HG03135 (cell line): ENCODE measurements at regions not wholly inside any gene's neighbourhood (a gene's known extent, or its start where the extent isn't known, plus 50 kb on each side); places are given as distances from the start of the nearest gene placed in this dataset.

ENCODE experiments used
- ATAC-seq: cut with Tn5 transposase; IDR thresholded peaks from one replicate; pipeline ENCODE4 v1.9.1; 2021; ENCODE audit warnings: mild to moderate bottlenecking, moderate library complexity; ENCODE audit not compliant: unreplicated experiment

GRCh38 chr7:114755856-114756255 lies 166.0 kb upstream of the MDFIC start:
- ATAC-seq = no peak

GRCh38 chr7:114758661-114759227 lies 163.2 kb upstream of the MDFIC start:
- no peak for ATAC-seq

GRCh38 chr7:114759347-114760062 lies 162.4 kb upstream of the MDFIC start:
- no peak for ATAC-seq

- no peak for ATAC-seq
Observed at GRCh38 chr7:114760477-114760876, 161.4 kb upstream of the MDFIC start.

- no peak for ATAC-seq
Observed at GRCh38 chr7:114761973-114762372, 159.9 kb upstream of the MDFIC start.

GRCh38 chr7:114765331-114766040 lies 156.4 kb upstream of the MDFIC start:
- ATAC-seq = no peak

GRCh38 chr7:114766041-114766356 lies 155.9 kb upstream of the MDFIC start:
- no peak for ATAC-seq

- ATAC-seq = no peak
Observed at GRCh38 chr7:114777288-114777687, 144.6 kb upstream of the MDFIC start.

GRCh38 chr7:114783508-114783907 lies 138.4 kb upstream of the MDFIC start:
- ATAC-seq = no peak

- no peak for ATAC-seq
Observed at GRCh38 chr7:114784177-114784576, 137.7 kb upstream of the MDFIC start.

GRCh38 chr7:114784746-114785145 lies 137.1 kb upstream of the MDFIC start:
- ATAC-seq = no peak

GRCh38 chr7:114785496-114785895 lies 136.4 kb upstream of the MDFIC start:
- ATAC-seq = no peak

- ATAC-seq = no peak
Observed at GRCh38 chr7:114786455-114786854, 135.4 kb upstream of the MDFIC start.

GRCh38 chr7:114787556-114787955 lies 134.3 kb upstream of the MDFIC start:
- no peak for ATAC-seq

- ATAC-seq = no peak
Observed at GRCh38 chr7:114788706-114789105, 133.2 kb upstream of the MDFIC start.

GRCh38 chr7:114789161-114789560 lies 132.7 kb upstream of the MDFIC start:
- no peak for ATAC-seq

- no peak for ATAC-seq
Observed at GRCh38 chr7:114789871-114790311, 132.0 kb upstream of the MDFIC start.

GRCh38 chr7:114790521-114790920 lies 131.4 kb upstream of the MDFIC start:
- ATAC-seq = no peak

GRCh38 chr7:114791771-114792170 lies 130.1 kb upstream of the MDFIC start:
- no peak for ATAC-seq

GRCh38 chr7:114793155-114793845 lies 128.6 kb upstream of the MDFIC start:
- ATAC-seq = no peak

- no peak for ATAC-seq
Observed at GRCh38 chr7:114795475-114795874, 126.4 kb upstream of the MDFIC start.

- no peak for ATAC-seq
Observed at GRCh38 chr7:114799628-114800028, 122.3 kb upstream of the MDFIC start.
